ENCODE measurements at regions not wholly inside any gene's neighbourhood (a gene's known extent, or its start where the extent isn't known, plus 50 kb on each side); places are given as distances from the start of the nearest gene placed in this dataset.
"Not testable (repeated sequence)": the region's sequence is repeated elsewhere in the genome, so short reads cannot be mapped to it uniquely, and the experiment has no call there.

- H4K8ac ChIP-seq (ENCODE audit: extremely low read depth, insufficient read depth, low read length) = no peak overlapping the region
- no peak overlapping the region for H3K4ac ChIP-seq (replicated peaks; ENCODE audit: insufficient read length, low read depth, low read length)
- H3K27me3 ChIP-seq (replicated peaks in 1 of 4; ENCODE audit: control insufficient read depth in 3 of 4, extremely low read depth in 1 of 4, insufficient read depth in 3 of 4, low read length in 3 of 4) = no peaks in the 10 kb centered on the region
- no peak overlapping the region for H2AFZ ChIP-seq (ENCODE audit: low read length)
- no peak overlapping the region for H3K23ac ChIP-seq (ENCODE audit: insufficient read length)
- H3K4me3 ChIP-seq (ENCODE audit: extremely low read depth in 1 of 4, insufficient read depth in 2 of 4, low read depth in 3 of 4, low read length in 4 of 4) = no peak overlapping the region
- no peak overlapping the region for H3K27ac ChIP-seq (ENCODE audit: low read depth, low read length)
- no peak overlapping the region for H2BK20ac ChIP-seq (ENCODE audit: low read length)
- no peaks in the 10 kb centered on the region for H4K20me1 ChIP-seq (replicated peaks in 1 of 2; ENCODE audit: control insufficient read depth in 1 of 2, insufficient read depth in 2 of 2, low read length in 2 of 2)
- WGBS, 2 experiments (ENCODE audit: extremely low coverage in 1 of 2, insufficient coverage in 1 of 2, insufficient read length in 1 of 2, insufficient replicate concordance in 2 of 2, low coverage in 1 of 2, low lambda C conversion rate in 2 of 2, missing lambda C conversion rate in 1 of 2) = 76% methylated on average over 1 of the region's 1 CpG; no CpG with 5 or more reads in 1 of the 2 experiments
- 0 out of 4 replicates have a peak, but pooled peaks cover 0 to 2% of the 10 kb centered on the region in 2 experiments for H3K9me3 ChIP-seq (ENCODE audit: insufficient read depth in 2 of 2, low read depth in 1 of 2, low read length in 1 of 2)
- no peak for DNase-seq (ENCODE audit: low read depth in 1 of 2, low spot score in 2 of 2)
- H3K4me2 ChIP-seq (ENCODE audit: insufficient read depth in 1 of 2, low read depth in 2 of 2, low read length in 2 of 2) = no peak overlapping the region
- H2BK5ac ChIP-seq (ENCODE audit: low read depth, low read length) = no peak overlapping the region
- FAIRE-seq = no peak
- H3K14ac ChIP-seq (ENCODE audit: insufficient read length) = no peak overlapping the region
- no peak overlapping the region for H3K18ac ChIP-seq (ENCODE audit: extremely low read depth, low read length)
- no peak overlapping the region for H4K5ac ChIP-seq (ENCODE audit: insufficient read length, low read depth, low read length)
- H2AK5ac ChIP-seq (ENCODE audit: low read depth, low read length) = no peak overlapping the region
- H4K91ac ChIP-seq (replicated peaks; ENCODE audit: insufficient read length, low read length) = no peak overlapping the region
- no peaks in the 10 kb centered on the region for H3K79me2 ChIP-seq (ENCODE audit: control insufficient read depth in 1 of 2, insufficient read depth in 2 of 2, low read length in 2 of 2)
- TF ChIP-seq CEBPB (IDR thresholded peaks at IDR 0.05; ENCODE audit: low read depth, low read length) = no peak
- no peaks in the 10 kb centered on the region for H3K36me3 ChIP-seq (ENCODE audit: control insufficient read depth in 2 of 4, insufficient read depth in 4 of 4, low read length in 3 of 4)
- H3K4me1 ChIP-seq (replicated peaks in 1 of 4; ENCODE audit: control insufficient read depth in 3 of 4, insufficient read depth in 4 of 4, low read length in 3 of 4) = no peaks in the 10 kb centered on the region
- H2BK120ac ChIP-seq (replicated peaks; ENCODE audit: low read depth, low read length) = no peak overlapping the region
- H2BK12ac ChIP-seq (ENCODE audit: low read depth, low read length) = no peak overlapping the region
- no peaks in the 10 kb centered on the region for H3K79me1 ChIP-seq (ENCODE audit: low read depth, low read length)
- no peaks in the 10 kb centered on the region for H3K23me2 ChIP-seq (ENCODE audit: low read depth, low read length)
- no peak overlapping the region for H2BK15ac ChIP-seq (ENCODE audit: low read length)
- H3K9ac ChIP-seq (replicated peaks in 1 of 4; ENCODE audit: extremely low read depth in 1 of 4, low read depth in 3 of 4, low read length in 3 of 4) = no peak overlapping the region
- POLR2A ChIA-PET (ENCODE audit: partially characterized antibody) = no interaction called here
- CTCF ChIA-PET (ENCODE audit: partially characterized antibody) = no interaction called here
- H3K56ac ChIP-seq (replicated peaks; ENCODE audit: insufficient read length, low read depth, low read length) = no peak overlapping the region
Measured at GRCh38 chrX:152037183-152037582, 62.7 kb upstream of the GABRE start.

GRCh38 chrX:152031346-152031745, 56.9 kb upstream of the GABRE start:
- H3K23me2 ChIP-seq (ENCODE audit: low read depth, low read length); H2BK20ac ChIP-seq (ENCODE audit: low read length); H3K14ac ChIP-seq (ENCODE audit: insufficient read length); H4K20me1 ChIP-seq (replicated peaks in 1 of 2; ENCODE audit: control insufficient read depth in 1 of 2, insufficient read depth in 2 of 2, low read length in 2 of 2); H4K8ac ChIP-seq (ENCODE audit: extremely low read depth, insufficient read depth, low read length); H3K18ac ChIP-seq (ENCODE audit: extremely low read depth, low read length); H3K4me1 ChIP-seq (replicated peaks in 1 of 4; ENCODE audit: control insufficient read depth in 3 of 4, insufficient read depth in 4 of 4, low read length in 3 of 4); H3K36me3 ChIP-seq (ENCODE audit: control insufficient read depth in 2 of 4, insufficient read depth in 4 of 4, low read length in 3 of 4); H3K23ac ChIP-seq (ENCODE audit: insufficient read length); H3K4ac ChIP-seq (replicated peaks; ENCODE audit: insufficient read length, low read depth, low read length); H3K56ac ChIP-seq (replicated peaks; ENCODE audit: insufficient read length, low read depth, low read length); H2BK12ac ChIP-seq (ENCODE audit: low read depth, low read length); H2BK5ac ChIP-seq (ENCODE audit: low read depth, low read length); H3K4me3 ChIP-seq (ENCODE audit: extremely low read depth in 1 of 4, insufficient read depth in 2 of 4, low read depth in 3 of 4, low read length in 4 of 4); H2BK15ac ChIP-seq (ENCODE audit: low read length); H4K5ac ChIP-seq (ENCODE audit: insufficient read length, low read depth, low read length); DNase-seq (ENCODE audit: low read depth in 1 of 2, low spot score in 2 of 2); CTCF ChIA-PET (ENCODE audit: partially characterized antibody); H3K4me2 ChIP-seq (ENCODE audit: insufficient read depth in 1 of 2, low read depth in 2 of 2, low read length in 2 of 2); H3K27ac ChIP-seq (ENCODE audit: low read depth, low read length); H2AK5ac ChIP-seq (ENCODE audit: low read depth, low read length); H3K9ac ChIP-seq (replicated peaks in 1 of 4; ENCODE audit: extremely low read depth in 1 of 4, low read depth in 3 of 4, low read length in 3 of 4); POLR2A ChIA-PET (ENCODE audit: partially characterized antibody); H3K27me3 ChIP-seq (replicated peaks in 1 of 4; ENCODE audit: control insufficient read depth in 3 of 4, extremely low read depth in 1 of 4, insufficient read depth in 3 of 4, low read length in 3 of 4); FAIRE-seq; H3K9me3 ChIP-seq (ENCODE audit: insufficient read depth in 2 of 2, low read depth in 1 of 2, low read length in 1 of 2); H3K79me1 ChIP-seq (ENCODE audit: low read depth, low read length); H2BK120ac ChIP-seq (replicated peaks; ENCODE audit: low read depth, low read length); H3K79me2 ChIP-seq (ENCODE audit: control insufficient read depth in 1 of 2, insufficient read depth in 2 of 2, low read length in 2 of 2); H2AFZ ChIP-seq (ENCODE audit: low read length); H4K91ac ChIP-seq (replicated peaks; ENCODE audit: insufficient read length, low read length): not testable (repeated sequence)
- no CpG with 5 or more reads among the region's 1 CpG for WGBS, 2 experiments (ENCODE audit: extremely low coverage in 1 of 2, insufficient coverage in 1 of 2, insufficient read length in 1 of 2, insufficient replicate concordance in 2 of 2, low coverage in 1 of 2, low lambda C conversion rate in 2 of 2, missing lambda C conversion rate in 1 of 2)
